ENCODE measurements at regions not wholly inside any gene's neighbourhood (a gene's known extent, or its start where the extent isn't known, plus 50 kb on each side); places are given as distances from the start of the nearest gene placed in this dataset.
"Not testable (repeated sequence)": the region's sequence is repeated elsewhere in the genome, so short reads cannot be mapped to it uniquely, and the experiment has no call there.

DNA sequence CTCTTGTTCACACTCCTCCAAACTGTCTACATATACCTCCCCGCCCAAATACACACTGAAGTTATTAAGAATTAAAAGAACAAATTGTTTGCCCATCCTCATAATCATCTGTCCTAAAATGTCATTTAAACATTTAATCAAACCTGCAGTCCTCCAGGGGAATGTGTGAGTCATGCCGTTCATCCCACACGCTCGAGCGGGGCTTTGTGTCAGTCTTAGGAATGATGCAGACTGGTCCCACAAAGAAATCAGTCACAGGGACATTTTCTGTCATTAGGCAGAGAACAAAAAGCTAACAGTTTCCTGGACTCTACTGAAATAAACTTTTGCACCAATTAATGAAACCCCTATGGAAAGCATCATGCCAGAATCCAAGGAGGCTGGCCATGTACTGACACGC, 194.6 kb downstream of the ZNF92 start:
- TF ChIP-seq, protein P1, sequence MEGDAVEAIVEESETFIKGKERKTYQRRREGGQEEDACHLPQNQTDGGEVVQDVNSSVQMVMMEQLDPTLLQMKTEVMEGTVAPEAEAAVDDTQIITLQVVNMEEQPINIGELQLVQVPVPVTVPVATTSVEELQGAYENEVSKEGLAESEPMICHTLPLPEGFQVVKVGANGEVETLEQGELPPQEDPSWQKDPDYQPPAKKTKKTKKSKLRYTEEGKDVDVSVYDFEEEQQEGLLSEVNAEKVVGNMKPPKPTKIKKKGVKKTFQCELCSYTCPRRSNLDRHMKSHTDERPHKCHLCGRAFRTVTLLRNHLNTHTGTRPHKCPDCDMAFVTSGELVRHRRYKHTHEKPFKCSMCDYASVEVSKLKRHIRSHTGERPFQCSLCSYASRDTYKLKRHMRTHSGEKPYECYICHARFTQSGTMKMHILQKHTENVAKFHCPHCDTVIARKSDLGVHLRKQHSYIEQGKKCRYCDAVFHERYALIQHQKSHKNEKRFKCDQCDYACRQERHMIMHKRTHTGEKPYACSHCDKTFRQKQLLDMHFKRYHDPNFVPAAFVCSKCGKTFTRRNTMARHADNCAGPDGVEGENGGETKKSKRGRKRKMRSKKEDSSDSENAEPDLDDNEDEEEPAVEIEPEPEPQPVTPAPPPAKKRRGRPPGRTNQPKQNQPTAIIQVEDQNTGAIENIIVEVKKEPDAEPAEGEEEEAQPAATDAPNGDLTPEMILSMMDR (conservative IDR thresholded peaks at IDR 0.05) = not testable (repeated sequence)
- not testable (repeated sequence) for TF ChIP-seq EZH2 (IDR thresholded peaks at IDR 0.05; ENCODE audit: low read depth)

Measured in PC-9 (cell line).